ENCODE measurements at regions not wholly inside any gene's neighbourhood (a gene's known extent, or its start where the extent isn't known, plus 50 kb on each side); places are given as distances from the start of the nearest gene placed in this dataset.

DNA sequence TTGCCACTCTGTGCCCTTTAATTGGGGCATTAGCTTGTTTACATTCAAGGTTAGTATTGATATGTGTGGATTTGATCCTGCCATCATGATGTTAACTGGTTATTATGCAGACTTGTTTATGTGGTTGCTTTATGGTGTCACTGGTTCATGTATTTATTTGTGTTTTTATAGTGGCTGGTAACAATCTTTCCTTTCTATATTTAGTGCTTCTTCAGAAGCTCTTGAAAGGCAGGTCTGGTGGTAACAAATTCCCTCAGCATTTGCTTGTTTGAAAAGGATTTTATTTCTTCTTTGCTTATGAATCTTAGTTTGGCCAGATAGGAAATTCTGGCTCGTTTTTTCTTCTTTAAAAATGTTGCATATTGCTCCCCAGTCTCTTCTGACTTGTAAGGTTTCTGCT, 215.4 kb downstream of the ZC3H11B start:
- Histone ChIP-seq H3K4me1 (replicated peaks in 1 of 4; ENCODE audit: control insufficient read depth in 3 of 4, insufficient read depth in 4 of 4, low read length in 3 of 4) (no peaks in the 10 kb centered on the region; a peak in 1 of 7 replicates), H3K27ac (ENCODE audit: low read depth, low read length) (no peak overlapping the region), H2AFZ (ENCODE audit: low read length) (no peak overlapping the region), H3K79me1 (ENCODE audit: low read depth, low read length) (no peaks in the 10 kb centered on the region), H2BK20ac (ENCODE audit: low read length) (no peak overlapping the region), H2BK12ac (ENCODE audit: low read depth, low read length) (no peak overlapping the region), H3K4me2 (ENCODE audit: insufficient read depth in 1 of 2, low read depth in 2 of 2, low read length in 2 of 2) (no peak overlapping the region), H4K20me1 (replicated peaks in 1 of 2; ENCODE audit: control insufficient read depth in 1 of 2, insufficient read depth in 2 of 2, low read length in 2 of 2) (no peaks in the 10 kb centered on the region), H2AK5ac (ENCODE audit: low read depth, low read length) (no peak overlapping the region), H3K27me3 (replicated peaks in 1 of 4; ENCODE audit: control insufficient read depth in 3 of 4, extremely low read depth in 1 of 4, insufficient read depth in 3 of 4, low read length in 3 of 4) (no peaks in the 10 kb centered on the region), H3K56ac (replicated peaks; ENCODE audit: insufficient read length, low read depth, low read length) (no peak overlapping the region), H3K9ac (replicated peaks in 1 of 4; ENCODE audit: extremely low read depth in 1 of 4, low read depth in 3 of 4, low read length in 3 of 4) (no peak overlapping the region), H2BK120ac (replicated peaks; ENCODE audit: low read depth, low read length) (no peak overlapping the region), H2BK15ac (ENCODE audit: low read length) (no peak overlapping the region), H4K91ac (replicated peaks; ENCODE audit: insufficient read length, low read length) (no peak overlapping the region), H3K23me2 (ENCODE audit: low read depth, low read length) (no peaks in the 10 kb centered on the region), H3K18ac (ENCODE audit: extremely low read depth, low read length) (no peak overlapping the region), H3K23ac (ENCODE audit: insufficient read length) (no peak overlapping the region), H3K36me3 (ENCODE audit: control insufficient read depth in 2 of 4, insufficient read depth in 4 of 4, low read length in 3 of 4) (no peaks in the 10 kb centered on the region), H3K4ac (replicated peaks; ENCODE audit: insufficient read length, low read depth, low read length) (no peak overlapping the region), H4K5ac (ENCODE audit: insufficient read length, low read depth, low read length) (no peak overlapping the region), H3K14ac (ENCODE audit: insufficient read length) (no peak overlapping the region), H3K9me3 (ENCODE audit: insufficient read depth in 2 of 2, low read depth in 1 of 2, low read length in 1 of 2) (no peaks in the 10 kb centered on the region; a peak in 1 of 4 replicates), H2BK5ac (ENCODE audit: low read depth, low read length) (no peak overlapping the region), H3K79me2 (ENCODE audit: control insufficient read depth in 1 of 2, insufficient read depth in 2 of 2, low read length in 2 of 2) (no peaks in the 10 kb centered on the region), H3K4me3 (ENCODE audit: extremely low read depth in 1 of 4, insufficient read depth in 2 of 4, low read depth in 3 of 4, low read length in 4 of 4) (no peak overlapping the region), H4K8ac (ENCODE audit: extremely low read depth, insufficient read depth, low read length) (no peak overlapping the region)
- ChIA-PET CTCF (ENCODE audit: partially characterized antibody) (interaction anchor here (1.5 kb wide), 1 partner anchor 11 kb away, joined by 4 read pairs; no protein-coding TSS in a partner anchor), POLR2A (ENCODE audit: partially characterized antibody) (no interaction called here)
- 43% methylated on average over 1 of the region's 1 CpG; no CpG with 5 or more reads in 1 of the 2 experiments for WGBS, 2 experiments (ENCODE audit: extremely low coverage in 1 of 2, insufficient coverage in 1 of 2, insufficient read length in 1 of 2, insufficient replicate concordance in 2 of 2, low coverage in 1 of 2, low lambda C conversion rate in 2 of 2, missing lambda C conversion rate in 1 of 2)
- FAIRE-seq (no peak), DNase-seq (ENCODE audit: low read depth in 1 of 2, low spot score in 2 of 2) (no peak)
- TF ChIP-seq SIX5 (IDR thresholded peaks at IDR 0.05; ENCODE audit: low read depth, low read length) (no peak), SAP30 (IDR thresholded peaks at IDR 0.05; ENCODE audit: insufficient read depth, insufficient replicate concordance, low read length) (no peak)
